IPS-20b (cell line): ENCODE measurements at regions not wholly inside any gene's neighbourhood (a gene's known extent, or its start where the extent isn't known, plus 50 kb on each side); places are given as distances from the start of the nearest gene placed in this dataset.

ENCODE experiments used
- H3K27ac ChIP-seq: one replicate; pipeline ENCODE4 v1.5.1; 2013; ENCODE audit warnings: low read length
- H3K27me3 ChIP-seq: 2 replicates; pipeline ENCODE4 v1.6.1; 2013; ENCODE audit warnings: mild to moderate bottlenecking, low read length, inconsistent platforms; ENCODE audit not compliant: insufficient read depth
- H3K36me3 ChIP-seq: 2 replicates; pipeline ENCODE4 v1.6.1; 2013; ENCODE audit warnings: low read depth, mild to moderate bottlenecking, inconsistent platforms, low read length, moderate library complexity; ENCODE audit not compliant: insufficient read depth
- H3K4me1 ChIP-seq: 2 replicates; pipeline ENCODE4 v1.6.1; 2013; ENCODE audit warnings: mild to moderate bottlenecking, control low read depth, inconsistent platforms, low read length, moderate library complexity; ENCODE audit not compliant: insufficient read depth
- H3K4me3 ChIP-seq: 2 replicates; pipeline ENCODE4 v1.5.1; 2013; ENCODE audit warnings: mild to moderate bottlenecking, low read length, inconsistent platforms
- H3K9ac ChIP-seq: 2 replicates; pipeline ENCODE4 v1.6.1; 2013; ENCODE audit warnings: low read depth, mild to moderate bottlenecking, inconsistent platforms, low read length, moderate library complexity
- H3K9me3 ChIP-seq: 2 replicates; pipeline ENCODE4 v1.6.1; 2013; ENCODE audit warnings: mild to moderate bottlenecking, low read depth, low read length, inconsistent platforms; ENCODE audit not compliant: insufficient read depth

GRCh38 chr18:51933903-51934302 lies 406.1 kb upstream of the DCC start:
- H3K36me3 ChIP-seq, result no peaks in the 10 kb centered on the region
- no peak overlapping the region for H3K4me3 ChIP-seq
- H3K9ac ChIP-seq, result no peak overlapping the region
- H3K9me3 ChIP-seq, result peaks cover 17% of the 10 kb centered on the region
- H3K4me1 ChIP-seq, result no peaks in the 10 kb centered on the region
- no peak overlapping the region for H3K27ac ChIP-seq
- H3K27me3 ChIP-seq, result no peaks in the 10 kb centered on the region

- H3K36me3 ChIP-seq, result no peaks in the 10 kb centered on the region
- no peak overlapping the region for H3K27ac ChIP-seq
- no peak overlapping the region for H3K9ac ChIP-seq
- H3K27me3 ChIP-seq, result no peaks in the 10 kb centered on the region
- no peaks in the 10 kb centered on the region for H3K4me1 ChIP-seq
- no peaks in the 10 kb centered on the region; the same call in 1 of the 2 replicates for H3K9me3 ChIP-seq
- no peak overlapping the region for H3K4me3 ChIP-seq
Measured at GRCh38 chr18:51936115-51936514, 403.9 kb upstream of the DCC start.

- Histone ChIP-seq H3K9me3 (no peaks in the 10 kb centered on the region), H3K4me3 (no peak overlapping the region), H3K36me3 (no peaks in the 10 kb centered on the region), H3K9ac (no peak overlapping the region), H3K27me3 (no peaks in the 10 kb centered on the region), H3K27ac (no peak overlapping the region), H3K4me1 (no peaks in the 10 kb centered on the region)
Measured at GRCh38 chr18:51941999-51942398, 398.0 kb upstream of the DCC start.

GRCh38 chr18:51943281-51943680 lies 396.7 kb upstream of the DCC start:
- H3K36me3 ChIP-seq, result no peaks in the 10 kb centered on the region
- no peaks in the 10 kb centered on the region for H3K27me3 ChIP-seq
- H3K4me1 ChIP-seq, result no peaks in the 10 kb centered on the region
- H3K9ac ChIP-seq, result no peak overlapping the region
- H3K27ac ChIP-seq, result no peak overlapping the region
- no peak overlapping the region for H3K4me3 ChIP-seq
- no peaks in the 10 kb centered on the region for H3K9me3 ChIP-seq

- no peaks in the 10 kb centered on the region for H3K36me3 ChIP-seq
- H3K27me3 ChIP-seq, result no peaks in the 10 kb centered on the region
- H3K27ac ChIP-seq, result no peak overlapping the region
- no peaks in the 10 kb centered on the region for H3K9me3 ChIP-seq
- no peaks in the 10 kb centered on the region for H3K4me1 ChIP-seq
- no peak overlapping the region for H3K9ac ChIP-seq
- H3K4me3 ChIP-seq, result no peak overlapping the region
Measured at GRCh38 chr18:51946946-51947345, 393.1 kb upstream of the DCC start.

GRCh38 chr18:51952844-51953243 lies 387.2 kb upstream of the DCC start:
- Histone ChIP-seq H3K27ac (no peak overlapping the region), H3K4me1 (no peaks in the 10 kb centered on the region), H3K4me3 (no peak overlapping the region), H3K36me3 (no peaks in the 10 kb centered on the region), H3K9ac (no peak overlapping the region), H3K27me3 (no peaks in the 10 kb centered on the region), H3K9me3 (no peaks in the 10 kb centered on the region)

GRCh38 chr18:51953521-51953920 lies 386.5 kb upstream of the DCC start:
- no peak overlapping the region for H3K9ac ChIP-seq
- no peak overlapping the region for H3K27ac ChIP-seq
- H3K27me3 ChIP-seq, result no peaks in the 10 kb centered on the region
- H3K36me3 ChIP-seq, result no peaks in the 10 kb centered on the region
- H3K4me1 ChIP-seq, result no peaks in the 10 kb centered on the region
- H3K9me3 ChIP-seq, result no peaks in the 10 kb centered on the region
- H3K4me3 ChIP-seq, result no peak overlapping the region

- Histone ChIP-seq H3K9ac (no peak overlapping the region), H3K4me1 (no peaks in the 10 kb centered on the region), H3K36me3 (no peaks in the 10 kb centered on the region), H3K4me3 (no peak overlapping the region), H3K9me3 (no peaks in the 10 kb centered on the region), H3K27me3 (no peaks in the 10 kb centered on the region), H3K27ac (no peak overlapping the region)
Measured at GRCh38 chr18:51955136-51955535, 384.9 kb upstream of the DCC start.

- no peaks in the 10 kb centered on the region for H3K27me3 ChIP-seq
Measured at GRCh38 chr18:51957001-51957400, 383.0 kb upstream of the DCC start.

GRCh38 chr18:51980101-51980500 lies 359.9 kb upstream of the DCC start:
- Histone ChIP-seq H3K4me3 (no peak overlapping the region), H3K4me1 (no peaks in the 10 kb centered on the region), H3K27me3 (no peaks in the 10 kb centered on the region), H3K36me3 (no peaks in the 10 kb centered on the region), H3K9me3 (no peaks in the 10 kb centered on the region), H3K27ac (no peak overlapping the region), H3K9ac (no peak overlapping the region)

More at GRCh38 chr18:51957001-51957400, 383.0 kb upstream of the DCC start:
- Histone ChIP-seq H3K9me3 (no peaks in the 10 kb centered on the region), H3K4me1 (no peaks in the 10 kb centered on the region), H3K27ac (no peak overlapping the region), H3K36me3 (no peaks in the 10 kb centered on the region), H3K9ac (no peak overlapping the region), H3K4me3 (no peak overlapping the region)

GRCh38 chr18:51988277-51988676 lies 351.7 kb upstream of the DCC start:
- Histone ChIP-seq H3K4me1 (no peaks in the 10 kb centered on the region; the same call in 1 of the 2 replicates), H3K36me3 (no peaks in the 10 kb centered on the region), H3K9ac (no peak overlapping the region), H3K27me3 (peaks cover 42% of the 10 kb centered on the region), H3K9me3 (no peaks in the 10 kb centered on the region), H3K27ac (no peak overlapping the region), H3K4me3 (no peak overlapping the region)

- Histone ChIP-seq H3K9me3 (no peaks in the 10 kb centered on the region), H3K36me3 (no peaks in the 10 kb centered on the region), H3K4me1 (no peaks in the 10 kb centered on the region), H3K9ac (no peak overlapping the region), H3K27ac (no peak overlapping the region), H3K27me3 (no peaks in the 10 kb centered on the region), H3K4me3 (no peak overlapping the region)
Measured at GRCh38 chr18:51997129-51997528, 342.9 kb upstream of the DCC start.

GRCh38 chr18:51998066-51998465 lies 341.9 kb upstream of the DCC start:
- H3K27ac ChIP-seq, result no peak overlapping the region

More at GRCh38 chr18:51998066-51998465, 341.9 kb upstream of the DCC start:
- Histone ChIP-seq H3K36me3 (no peaks in the 10 kb centered on the region), H3K9ac (no peak overlapping the region), H3K4me1 (no peaks in the 10 kb centered on the region), H3K27me3 (no peaks in the 10 kb centered on the region), H3K4me3 (no peak overlapping the region), H3K9me3 (no peaks in the 10 kb centered on the region)
